ENCODE measurements at regions not wholly inside any gene's neighbourhood (a gene's known extent, or its start where the extent isn't known, plus 50 kb on each side); places are given as distances from the start of the nearest gene placed in this dataset.

GRCh38 chr5:71948206-71948605 lies 159.1 kb upstream of the MAP1B start:
- TF ChIP-seq CTCF (conservative IDR thresholded peaks at IDR 0.05; ENCODE audit: low read depth, low read length) (no peak), EZH2 (IDR thresholded peaks at IDR 0.05; ENCODE audit: borderline replicate concordance, low read depth, low read length, poor library complexity, severe bottlenecking) (no peak)
